ENCODE measurements at regions not wholly inside any gene's neighbourhood (a gene's known extent, or its start where the extent isn't known, plus 50 kb on each side); places are given as distances from the start of the nearest gene placed in this dataset.

DNA sequence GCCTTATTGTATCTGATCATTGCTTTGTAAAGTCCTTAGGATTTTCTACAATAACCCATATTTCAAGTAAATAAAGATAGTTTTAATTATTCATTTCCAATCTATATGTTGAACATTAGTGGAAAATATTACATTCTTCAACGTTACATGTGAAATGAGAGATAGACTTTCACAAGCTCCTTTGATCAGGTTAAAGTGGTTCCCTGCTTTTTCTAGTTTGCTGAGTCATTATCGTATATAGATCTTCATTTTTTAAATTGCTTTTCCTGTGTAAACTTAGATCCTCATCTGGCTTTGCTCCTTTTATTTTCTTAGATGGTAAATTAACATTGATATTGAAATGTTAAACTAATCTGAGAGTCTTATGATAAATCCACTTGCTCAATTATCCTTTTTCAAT is 599.0 kb downstream of the TRAM1L1 start:
- Histone ChIP-seq H3K4me3 (ENCODE audit: low read depth, low read length) (no peak overlapping the region), H3K27ac (ENCODE audit: low read depth) (no peak overlapping the region), H3K4me1 (ENCODE audit: insufficient read depth) (no peaks in the 10 kb centered on the region), H3K36me3 (ENCODE audit: insufficient read depth) (no peaks in the 10 kb centered on the region)
- DNase-seq (ENCODE audit: extremely low spot score): no peak
- 75% methylated on average over 2 of the region's 2 CpGs for WGBS

DNA sequence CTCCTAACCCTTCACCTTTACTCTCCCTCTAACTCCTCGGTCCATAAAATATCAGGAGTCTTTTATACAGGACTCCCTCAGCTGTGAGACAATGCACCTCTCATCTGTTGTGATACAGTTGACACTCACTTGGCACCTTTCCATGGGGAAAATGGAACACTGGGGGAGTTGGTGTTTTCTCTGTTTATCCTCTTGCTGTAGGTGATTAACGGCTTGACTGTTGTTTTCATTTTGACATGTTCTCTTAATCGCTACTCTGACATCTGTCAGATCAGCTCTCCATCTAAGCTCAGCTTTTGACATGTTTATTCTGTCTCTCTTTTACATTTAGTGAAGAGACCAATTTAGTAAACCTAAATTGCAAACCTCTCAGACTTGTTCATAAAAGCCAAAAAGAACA is 604.8 kb downstream of the TRAM1L1 start:
- Histone ChIP-seq H3K27ac (ENCODE audit: low read depth) (no peak overlapping the region), H3K4me3 (ENCODE audit: low read depth, low read length) (no peak overlapping the region), H3K36me3 (ENCODE audit: insufficient read depth) (no peaks in the 10 kb centered on the region), H3K4me1 (ENCODE audit: insufficient read depth) (no peaks in the 10 kb centered on the region)
- no peak for DNase-seq (ENCODE audit: extremely low spot score)
- WGBS: 74% methylated on average over 3 of the region's 3 CpGs

DNA sequence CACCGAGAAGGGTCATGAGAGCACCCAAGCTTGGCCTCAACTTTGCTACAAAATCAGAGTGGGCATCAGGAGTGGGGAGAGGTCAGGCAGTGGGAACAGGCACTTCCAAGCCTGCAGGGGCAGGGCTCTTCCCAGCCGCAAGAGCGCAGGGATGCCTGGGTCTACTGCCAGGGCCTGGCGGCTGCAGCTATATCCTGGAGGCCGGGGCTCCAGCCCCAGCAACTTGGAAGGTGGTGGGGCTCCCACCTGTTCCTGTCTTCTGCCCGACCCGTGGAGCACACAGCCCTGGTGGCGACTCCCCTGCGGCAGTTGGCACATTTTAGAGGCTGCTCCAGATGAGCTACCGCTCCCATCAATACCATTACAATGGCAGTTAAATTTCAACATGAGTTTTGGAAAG is 607.0 kb downstream of the TRAM1L1 start:
- DNase-seq (ENCODE audit: extremely low spot score): no peak
- no peak overlapping the region for H3K27ac ChIP-seq (ENCODE audit: low read depth)
- WGBS: 96% methylated on average over 10 of the region's 10 CpGs
- no peaks in the 10 kb centered on the region for H3K4me1 ChIP-seq (ENCODE audit: insufficient read depth)
- no peak overlapping the region for H3K4me3 ChIP-seq (ENCODE audit: low read depth, low read length)
- no peaks in the 10 kb centered on the region for H3K36me3 ChIP-seq (ENCODE audit: insufficient read depth)

DNA sequence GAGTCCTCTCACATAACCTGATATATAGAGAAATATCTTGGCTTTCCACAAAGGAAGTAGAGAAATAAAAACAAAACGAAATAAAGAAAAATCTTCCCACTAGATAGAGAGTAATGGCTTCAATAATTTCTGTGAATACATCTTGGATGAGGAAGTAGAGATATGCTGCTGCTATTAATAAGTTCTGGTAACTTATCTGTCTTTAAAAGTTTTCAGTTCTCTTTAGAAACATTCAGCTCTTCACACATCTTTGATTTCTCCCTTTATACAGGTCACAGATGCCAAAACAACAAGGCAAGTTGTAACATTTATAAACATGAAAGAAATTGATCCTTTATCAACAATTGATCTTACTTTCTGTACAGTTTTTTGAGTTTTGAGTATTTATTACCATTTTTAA is 615.8 kb downstream of the TRAM1L1 start:
- DNase-seq (ENCODE audit: extremely low spot score): no peak
- Histone ChIP-seq H3K27ac (ENCODE audit: low read depth) (no peak overlapping the region), H3K4me1 (ENCODE audit: insufficient read depth) (no peaks in the 10 kb centered on the region), H3K36me3 (ENCODE audit: insufficient read depth) (no peaks in the 10 kb centered on the region), H3K4me3 (ENCODE audit: low read depth, low read length) (no peak overlapping the region)
- 51% methylated on average over 1 of the region's 1 CpG for WGBS

DNA sequence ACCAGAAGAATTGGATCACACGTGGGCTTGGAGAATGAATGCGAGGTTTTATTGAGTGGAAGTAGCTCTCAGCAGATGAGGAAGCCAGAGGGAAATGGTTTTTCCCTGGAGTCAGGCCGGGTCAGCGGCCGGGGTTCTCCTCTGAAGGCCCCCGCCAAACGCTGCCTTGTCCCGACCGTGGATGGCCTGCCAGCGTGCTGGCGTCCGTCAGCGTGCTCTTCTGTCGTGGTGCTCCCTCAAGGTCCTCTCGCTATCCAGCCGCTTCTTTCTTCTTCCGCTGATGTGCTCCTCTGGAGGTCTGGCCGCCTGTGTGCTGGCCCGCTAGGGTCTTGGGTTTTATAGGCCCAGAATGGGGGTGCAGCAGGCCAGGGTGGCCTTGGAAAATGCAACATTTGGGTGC is 632.2 kb downstream of the TRAM1L1 start:
- H3K36me3 ChIP-seq (ENCODE audit: insufficient read depth): no peaks in the 10 kb centered on the region
- H3K4me3 ChIP-seq (ENCODE audit: low read depth, low read length): no peak overlapping the region
- no peak for DNase-seq (ENCODE audit: extremely low spot score)
- 93% methylated on average over 19 of the region's 19 CpGs for WGBS
- no peak overlapping the region for H3K27ac ChIP-seq (ENCODE audit: low read depth)
- H3K4me1 ChIP-seq (ENCODE audit: insufficient read depth): no peaks in the 10 kb centered on the region

DNA sequence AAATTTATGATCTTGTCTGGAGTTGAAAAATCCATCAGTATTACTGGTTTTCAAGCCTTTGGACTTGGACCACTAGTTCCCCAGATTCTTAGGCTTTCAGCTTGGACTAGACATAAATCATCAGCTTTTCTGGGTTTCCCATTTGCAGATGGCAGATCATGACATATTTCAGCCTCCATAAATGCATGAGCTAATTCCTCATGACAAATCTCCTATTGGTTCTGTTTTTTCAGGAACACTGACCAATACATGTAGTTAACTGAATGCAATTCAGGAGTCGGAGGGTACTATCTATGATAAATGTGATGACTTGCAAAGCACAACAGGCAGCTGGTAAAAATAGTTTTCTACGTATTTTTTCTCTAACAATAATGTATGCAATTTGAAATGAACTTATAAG is 635.6 kb downstream of the TRAM1L1 start:
- no peaks in the 10 kb centered on the region for H3K36me3 ChIP-seq (ENCODE audit: insufficient read depth)
- H3K27ac ChIP-seq (ENCODE audit: low read depth): no peak overlapping the region
- no peaks in the 10 kb centered on the region for H3K4me1 ChIP-seq (ENCODE audit: insufficient read depth)
- WGBS: 47% methylated on average over 2 of the region's 2 CpGs
- no peak for DNase-seq (ENCODE audit: extremely low spot score)
- no peak overlapping the region for H3K4me3 ChIP-seq (ENCODE audit: low read depth, low read length)

DNA sequence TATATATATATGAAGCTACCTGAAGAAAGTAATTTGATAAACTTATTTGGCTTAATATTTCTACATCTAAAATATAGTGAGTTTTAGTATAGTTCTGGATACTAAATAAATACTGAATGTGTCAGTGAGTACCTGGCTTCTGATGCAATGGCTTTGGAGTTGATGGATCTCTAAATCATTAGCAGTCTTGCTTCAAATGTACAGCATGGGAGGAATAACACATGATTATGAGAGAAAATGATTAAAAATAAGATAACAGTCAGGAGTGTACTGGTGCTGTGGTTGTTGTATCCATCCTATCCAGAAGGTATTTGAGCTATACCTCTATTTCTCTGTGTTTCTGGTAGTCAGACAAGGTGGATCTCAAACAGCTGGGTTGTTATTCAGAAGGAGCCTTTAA is 641.3 kb downstream of the TRAM1L1 start:
- DNase-seq (ENCODE audit: extremely low spot score): no peak
- Histone ChIP-seq H3K4me3 (ENCODE audit: low read depth, low read length) (no peak overlapping the region), H3K36me3 (ENCODE audit: insufficient read depth) (no peaks in the 10 kb centered on the region), H3K27ac (ENCODE audit: low read depth) (no peak overlapping the region), H3K4me1 (ENCODE audit: insufficient read depth) (no peaks in the 10 kb centered on the region)

DNA sequence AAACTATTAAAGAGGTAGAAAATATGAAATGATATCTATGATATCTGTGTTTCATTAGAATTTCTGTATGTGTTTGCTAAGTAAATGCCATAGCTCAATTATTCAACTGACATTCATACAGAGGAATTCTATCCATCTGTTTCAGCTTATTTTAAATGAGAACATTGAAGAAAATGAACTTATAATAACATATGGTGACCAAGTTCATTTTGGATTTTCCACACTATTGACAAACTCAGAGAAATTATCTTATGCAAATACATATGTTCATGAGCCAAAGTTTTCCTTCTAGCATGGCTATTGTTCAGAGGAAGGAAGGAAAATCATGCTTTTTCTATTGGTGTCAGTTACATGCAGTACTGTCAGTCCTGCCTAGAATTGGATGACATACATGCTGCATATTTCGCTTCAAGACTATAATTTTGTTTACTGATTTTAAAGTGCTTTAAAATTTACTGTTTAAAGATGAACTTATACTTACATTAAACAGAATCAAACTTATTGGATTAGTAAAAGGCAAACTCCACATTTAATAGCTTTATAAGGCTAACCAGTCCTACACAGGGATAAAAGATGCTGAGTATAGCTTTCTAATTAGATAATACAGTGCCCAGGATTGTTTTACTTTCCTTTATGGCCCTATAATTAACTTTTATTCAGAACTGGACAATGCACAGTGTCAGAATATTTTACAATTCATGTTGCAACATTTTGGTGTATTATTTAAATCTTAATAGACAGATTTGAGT is 646.2 kb downstream of the TRAM1L1 start:
- H3K4me3 ChIP-seq (ENCODE audit: low read depth, low read length): no peak overlapping the region
- H3K27ac ChIP-seq (ENCODE audit: low read depth): no peak overlapping the region
- 59% methylated on average over 1 of the region's 1 CpG for WGBS
- no peaks in the 10 kb centered on the region for H3K4me1 ChIP-seq (ENCODE audit: insufficient read depth)
- no peaks in the 10 kb centered on the region for H3K36me3 ChIP-seq (ENCODE audit: insufficient read depth)
- no peak for DNase-seq (ENCODE audit: extremely low spot score)

DNA sequence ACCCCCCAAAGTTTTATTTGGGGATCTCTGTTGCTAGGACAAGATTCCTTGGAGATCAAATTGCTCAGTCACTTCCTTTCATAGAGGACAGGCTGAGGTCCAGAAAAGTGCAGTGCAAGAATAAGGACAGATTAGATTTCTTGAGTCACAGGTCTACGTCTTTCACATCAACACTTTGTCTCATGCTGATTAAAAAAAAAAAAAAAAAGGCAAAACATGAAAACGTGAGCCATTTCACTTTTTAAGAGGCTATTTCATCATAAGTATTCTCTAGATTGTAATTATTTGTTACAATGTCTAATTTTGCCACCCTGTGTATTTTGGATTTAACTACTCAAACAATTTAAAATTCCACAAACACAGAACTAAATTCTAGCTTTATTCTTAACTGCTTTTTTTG is 647.0 kb downstream of the TRAM1L1 start:
- Histone ChIP-seq H3K4me1 (ENCODE audit: insufficient read depth) (no peaks in the 10 kb centered on the region), H3K4me3 (ENCODE audit: low read depth, low read length) (no peak overlapping the region), H3K36me3 (ENCODE audit: insufficient read depth) (no peaks in the 10 kb centered on the region), H3K27ac (ENCODE audit: low read depth) (no peak overlapping the region)
- WGBS: 26% methylated on average over 2 of the region's 2 CpGs
- no peak for DNase-seq (ENCODE audit: extremely low spot score)

DNA sequence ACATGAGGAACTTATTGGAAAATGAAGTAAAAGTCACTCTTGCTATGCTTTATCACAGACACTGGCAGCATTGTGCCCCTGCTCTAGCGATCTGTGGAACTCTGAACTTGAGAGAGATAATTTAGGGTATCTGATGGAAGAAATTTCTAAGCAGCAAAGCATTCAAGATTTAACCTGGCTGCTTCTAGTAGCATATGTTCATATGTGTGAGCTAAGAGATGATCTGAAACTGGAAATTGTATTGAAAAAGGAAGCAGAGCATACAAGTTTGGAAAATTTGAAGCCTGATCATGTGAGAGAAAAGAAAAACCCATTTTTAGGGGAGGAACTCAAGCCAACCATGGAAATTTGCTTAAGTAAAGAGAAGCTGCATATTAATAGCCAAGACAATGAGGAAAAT is 657.7 kb downstream of the TRAM1L1 start:
- DNase-seq (ENCODE audit: extremely low spot score): no peak
- WGBS: 82% methylated on average over 1 of the region's 1 CpG
- H3K4me1 ChIP-seq (ENCODE audit: insufficient read depth): no peaks in the 10 kb centered on the region
- no peak overlapping the region for H3K4me3 ChIP-seq (ENCODE audit: low read depth, low read length)
- H3K36me3 ChIP-seq (ENCODE audit: insufficient read depth): no peaks in the 10 kb centered on the region
- H3K27ac ChIP-seq (ENCODE audit: low read depth): no peak overlapping the region

DNA sequence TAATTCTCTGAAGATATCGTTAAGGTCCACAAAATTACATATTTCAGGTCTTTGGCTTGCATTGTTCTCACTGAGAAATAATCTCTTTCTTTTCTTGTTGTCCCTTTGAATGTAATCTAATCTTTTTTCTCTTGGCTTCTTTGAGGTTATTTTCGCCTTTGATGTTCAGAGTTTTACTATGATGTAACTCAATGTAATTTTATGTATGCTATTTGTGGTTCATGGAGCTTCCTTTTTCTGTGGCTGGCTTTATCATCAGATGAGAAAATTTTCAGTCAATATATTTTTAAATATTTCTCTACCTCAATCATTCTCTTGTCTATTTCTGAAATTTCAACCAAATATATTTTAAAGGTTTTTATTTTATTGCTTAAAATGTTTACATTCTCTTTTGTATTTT is 672.2 kb downstream of the TRAM1L1 start:
- no peak for DNase-seq (ENCODE audit: extremely low spot score)
- Histone ChIP-seq H3K36me3 (ENCODE audit: insufficient read depth) (no peaks in the 10 kb centered on the region), H3K27ac (ENCODE audit: low read depth) (no peak overlapping the region), H3K4me3 (ENCODE audit: low read depth, low read length) (no peak overlapping the region), H3K4me1 (ENCODE audit: insufficient read depth) (no peaks in the 10 kb centered on the region)
- 71% methylated on average over 2 of the region's 2 CpGs for WGBS

DNA sequence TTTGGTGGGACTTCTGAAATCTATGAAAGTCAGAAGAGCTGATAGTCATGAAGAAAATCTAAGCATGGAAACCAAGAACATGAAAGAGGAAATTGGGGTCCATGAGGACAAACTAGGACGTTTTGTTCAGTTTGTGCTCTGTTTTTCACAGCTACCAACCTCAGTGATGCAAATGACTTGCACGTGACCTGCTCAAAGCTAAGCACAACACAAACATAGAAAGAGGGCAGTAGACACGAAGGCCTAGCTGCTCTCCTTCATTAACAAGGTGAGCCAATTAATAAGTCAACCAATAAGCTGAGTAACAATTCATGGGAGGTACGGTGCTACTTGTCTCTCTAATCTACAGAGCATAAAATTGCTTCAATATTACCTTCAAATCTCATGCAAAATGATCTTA is 684.1 kb downstream of the TRAM1L1 start:
- 70% methylated on average over 4 of the region's 4 CpGs for WGBS

DNA sequence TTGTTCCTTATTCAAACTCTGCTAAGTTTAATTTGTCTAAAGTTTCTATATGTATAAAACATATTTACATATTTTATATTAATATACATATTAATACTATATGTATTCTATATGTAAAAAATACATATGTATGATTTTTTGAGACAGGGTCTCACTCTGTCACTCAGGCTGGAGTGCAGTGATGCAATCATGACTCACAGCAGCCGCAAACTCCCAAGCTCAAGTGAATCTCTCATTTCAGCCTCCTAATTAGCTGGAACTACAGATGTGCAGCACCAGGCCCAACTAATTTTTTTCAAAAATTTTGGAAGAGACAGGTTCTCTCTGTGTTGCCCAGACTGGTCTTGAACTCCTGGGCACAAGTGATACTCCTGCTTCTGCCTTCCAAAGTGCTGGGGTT is 684.9 kb downstream of the TRAM1L1 start:
- Histone ChIP-seq H3K4me1 (ENCODE audit: insufficient read depth) (no peaks in the 10 kb centered on the region), H3K4me3 (ENCODE audit: low read depth, low read length) (no peak overlapping the region), H3K36me3 (ENCODE audit: insufficient read depth) (no peaks in the 10 kb centered on the region), H3K27ac (ENCODE audit: low read depth) (no peak overlapping the region)
- DNase-seq (ENCODE audit: extremely low spot score): no peak
- 92% methylated on average over 1 of the region's 1 CpG for WGBS

More for the DNA sequence above, 684.1 kb downstream of the TRAM1L1 start:
- DNase-seq (ENCODE audit: extremely low spot score): no peak
- Histone ChIP-seq H3K4me1 (ENCODE audit: insufficient read depth) (no peaks in the 10 kb centered on the region), H3K4me3 (ENCODE audit: low read depth, low read length) (no peak overlapping the region), H3K36me3 (ENCODE audit: insufficient read depth) (no peaks in the 10 kb centered on the region), H3K27ac (ENCODE audit: low read depth) (no peak overlapping the region)

DNA sequence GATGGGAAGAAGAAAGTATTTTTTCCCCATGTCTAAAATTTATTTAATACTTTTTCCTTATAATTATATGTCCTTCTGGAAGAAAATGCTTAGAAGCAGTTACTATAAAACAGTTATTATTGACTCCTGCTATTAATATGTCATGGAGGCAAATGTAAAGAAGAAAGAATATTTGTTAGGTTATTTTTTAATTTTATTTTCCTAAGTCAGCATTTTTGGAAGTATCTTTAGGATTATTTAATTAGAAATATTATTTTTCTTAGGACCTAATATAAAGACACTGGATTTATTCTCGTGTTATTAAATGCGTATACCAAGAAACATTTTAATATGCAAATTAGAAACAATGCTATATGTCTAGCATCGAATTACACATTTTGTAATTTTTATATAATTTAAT is 687.7 kb downstream of the TRAM1L1 start:
- H3K4me1 ChIP-seq (ENCODE audit: insufficient read depth): no peaks in the 10 kb centered on the region
- 95% methylated on average over 3 of the region's 3 CpGs for WGBS
- no peak overlapping the region for H3K4me3 ChIP-seq (ENCODE audit: low read depth, low read length)
- H3K36me3 ChIP-seq (ENCODE audit: insufficient read depth): no peaks in the 10 kb centered on the region
- DNase-seq (ENCODE audit: extremely low spot score): no peak
- H3K27ac ChIP-seq (ENCODE audit: low read depth): no peak overlapping the region

DNA sequence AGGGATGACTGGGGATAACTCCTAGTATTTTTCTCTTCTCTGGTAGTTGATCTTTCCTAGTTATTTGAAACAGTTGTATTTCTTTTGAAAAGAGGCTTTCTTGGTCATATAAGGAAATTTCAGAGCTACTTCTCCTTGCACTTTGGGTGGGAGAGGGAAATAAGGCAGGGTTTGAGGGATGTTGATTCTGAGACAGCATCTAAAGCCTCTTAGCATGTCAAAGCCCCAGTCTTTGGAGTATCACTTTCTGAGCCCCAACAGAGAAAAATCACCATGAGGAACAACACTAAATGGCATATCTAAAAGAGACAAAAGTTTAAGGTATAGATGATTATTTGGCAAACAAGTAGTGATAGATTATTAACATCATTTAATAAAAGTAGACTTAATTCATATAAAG is 688.1 kb downstream of the TRAM1L1 start:
- no peak for DNase-seq (ENCODE audit: extremely low spot score)
- Histone ChIP-seq H3K4me3 (ENCODE audit: low read depth, low read length) (no peak overlapping the region), H3K27ac (ENCODE audit: low read depth) (no peak overlapping the region), H3K36me3 (ENCODE audit: insufficient read depth) (no peaks in the 10 kb centered on the region), H3K4me1 (ENCODE audit: insufficient read depth) (no peaks in the 10 kb centered on the region)

Measured in urinary bladder (tissue), 3 donors.